HG03064 (cell line): ENCODE measurements at regions not wholly inside any gene's neighbourhood (a gene's known extent, or its start where the extent isn't known, plus 50 kb on each side); places are given as distances from the start of the nearest gene placed in this dataset.
"Not testable (repeated sequence)": the region's sequence is repeated elsewhere in the genome, so short reads cannot be mapped to it uniquely, and the experiment has no call there.

Experiments used
- ATAC-seq: cut with Tn5 transposase; IDR thresholded peaks from one replicate; pipeline ENCODE4 v1.9.1; 2021; ENCODE audit warnings: low read depth; ENCODE audit not compliant: unreplicated experiment

- no peak for ATAC-seq
Observed at GRCh38 chr16:13607289-13607688, 312.7 kb upstream of the ERCC4 start.

- no peak for ATAC-seq
Observed at GRCh38 chr16:13611596-13611995, 308.4 kb upstream of the ERCC4 start.

GRCh38 chr16:13612623-13613022 is 307.3 kb upstream of the ERCC4 start:
- ATAC-seq, result no peak

GRCh38 chr16:13613165-13613564 is 306.8 kb upstream of the ERCC4 start:
- no peak for ATAC-seq

GRCh38 chr16:13621639-13622038 is 298.3 kb upstream of the ERCC4 start:
- ATAC-seq, result no peak

GRCh38 chr16:13628156-13628555 is 291.8 kb upstream of the ERCC4 start:
- ATAC-seq, result no peak

- no peak for ATAC-seq
Observed at GRCh38 chr16:13629704-13630103, 290.2 kb upstream of the ERCC4 start.

GRCh38 chr16:13630374-13630773 is 289.6 kb upstream of the ERCC4 start:
- ATAC-seq, result no peak

GRCh38 chr16:13631213-13631767 is 288.7 kb upstream of the ERCC4 start:
- no peak for ATAC-seq

- no peak for ATAC-seq
Observed at GRCh38 chr16:13631916-13632315, 288.0 kb upstream of the ERCC4 start.

GRCh38 chr16:13632504-13632903 is 287.4 kb upstream of the ERCC4 start:
- ATAC-seq, result not testable (repeated sequence)

GRCh38 chr16:13633391-13633861 is 286.5 kb upstream of the ERCC4 start:
- ATAC-seq, result no peak

- ATAC-seq, result no peak
Observed at GRCh38 chr16:13634253-13634652, 285.7 kb upstream of the ERCC4 start.

- ATAC-seq, result no peak
Observed at GRCh38 chr16:13634959-13635358, 285.0 kb upstream of the ERCC4 start.

- no peak for ATAC-seq
Observed at GRCh38 chr16:13638218-13638617, 281.7 kb upstream of the ERCC4 start.

- ATAC-seq, result no peak
Observed at GRCh38 chr16:13643412-13643811, 276.5 kb upstream of the ERCC4 start.

- no peak for ATAC-seq
Observed at GRCh38 chr16:13645601-13646245, 274.2 kb upstream of the ERCC4 start.

GRCh38 chr16:13660807-13661206 is 259.1 kb upstream of the ERCC4 start:
- no peak for ATAC-seq

- ATAC-seq, result no peak
Observed at GRCh38 chr16:13665876-13666275, 254.1 kb upstream of the ERCC4 start.

- no peak for ATAC-seq
Observed at GRCh38 chr16:13672196-13672595, 247.8 kb upstream of the ERCC4 start.

- no peak for ATAC-seq
Observed at GRCh38 chr16:13680021-13680889, 239.7 kb upstream of the ERCC4 start.
